ENCODE measurements at regions not wholly inside any gene's neighbourhood (a gene's known extent, or its start where the extent isn't known, plus 50 kb on each side); places are given as distances from the start of the nearest gene placed in this dataset.

- no peak for DNase-seq
These were observed 521.7 kb downstream of the SOX2 start for GRCh38 chr3:182233405-182233804.

- no peak for DNase-seq
These were observed 522.2 kb downstream of the SOX2 start for GRCh38 chr3:182233957-182234356.

- no peak for DNase-seq
These were observed 523.2 kb downstream of the SOX2 start for GRCh38 chr3:182234881-182235280.

- no peak for DNase-seq
These were observed 523.8 kb downstream of the SOX2 start for GRCh38 chr3:182235504-182235903.

- no peak for DNase-seq
These were observed 526.4 kb downstream of the SOX2 start for GRCh38 chr3:182238126-182238525.

- no peak for DNase-seq
These were observed 527.6 kb downstream of the SOX2 start for GRCh38 chr3:182239316-182239715.

- DNase-seq = no peak
These were observed 528.7 kb downstream of the SOX2 start for GRCh38 chr3:182240474-182240873.

- DNase-seq = no peak
These were observed 529.6 kb downstream of the SOX2 start for GRCh38 chr3:182241196-182241765.

GRCh38 chr3:182241766-182242488 is 530.2 kb downstream of the SOX2 start:
- DNase-seq = no peak

- DNase-seq = no peak
These were observed 530.8 kb downstream of the SOX2 start for GRCh38 chr3:182242489-182242942.

- no peak for DNase-seq
These were observed 531.9 kb downstream of the SOX2 start for GRCh38 chr3:182243625-182244024.

GRCh38 chr3:182244222-182244971 is 532.7 kb downstream of the SOX2 start:
- DNase-seq = no peak

- no peak for DNase-seq
These were observed 533.3 kb downstream of the SOX2 start for GRCh38 chr3:182245059-182245458.

GRCh38 chr3:182246870-182247269 is 535.1 kb downstream of the SOX2 start:
- no peak for DNase-seq

GRCh38 chr3:182248349-182248880 is 536.7 kb downstream of the SOX2 start:
- no peak for DNase-seq

- DNase-seq = no peak
These were observed 540.5 kb upstream of the ATP11B start for GRCh38 chr3:182252802-182253201.

GRCh38 chr3:182255158-182255557 is 538.1 kb upstream of the ATP11B start:
- DNase-seq = no peak

GRCh38 chr3:182257361-182257760 is 535.9 kb upstream of the ATP11B start:
- DNase-seq = no peak

GRCh38 chr3:182258538-182259177 is 534.6 kb upstream of the ATP11B start:
- no peak for DNase-seq

- DNase-seq = no peak
These were observed 533.7 kb upstream of the ATP11B start for GRCh38 chr3:182259579-182259978.

GRCh38 chr3:182261041-182261440 is 532.3 kb upstream of the ATP11B start:
- DNase-seq = no peak

GRCh38 chr3:182268711-182269110 is 524.6 kb upstream of the ATP11B start:
- no peak for DNase-seq

- no peak for DNase-seq
These were observed 516.8 kb upstream of the ATP11B start for GRCh38 chr3:182276512-182276911.

All from HCEC 1CT (cell line).